ENCODE measurements at regions not wholly inside any gene's neighbourhood (a gene's known extent, or its start where the extent isn't known, plus 50 kb on each side); places are given as distances from the start of the nearest gene placed in this dataset.

DNA sequence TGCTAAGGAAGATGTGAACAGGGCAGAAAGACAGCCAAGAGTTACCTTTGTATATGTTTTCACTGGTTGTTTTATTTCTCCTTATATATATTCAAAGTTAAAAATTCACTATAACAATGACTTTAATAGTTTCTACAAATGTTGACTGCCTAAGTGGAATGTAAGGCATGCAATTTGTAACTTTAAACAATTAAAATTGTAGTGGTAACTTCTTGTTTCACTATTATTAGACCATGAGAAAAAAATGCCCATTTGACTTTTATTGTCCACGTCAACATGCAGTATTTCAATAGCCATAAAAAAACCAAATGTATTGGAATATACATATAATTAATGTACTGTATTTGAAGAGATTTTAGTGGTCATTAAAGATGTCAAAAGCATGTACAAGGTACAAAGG lies 340.7 kb upstream of the CBLB start:
- TF ChIP-seq, protein P1, sequence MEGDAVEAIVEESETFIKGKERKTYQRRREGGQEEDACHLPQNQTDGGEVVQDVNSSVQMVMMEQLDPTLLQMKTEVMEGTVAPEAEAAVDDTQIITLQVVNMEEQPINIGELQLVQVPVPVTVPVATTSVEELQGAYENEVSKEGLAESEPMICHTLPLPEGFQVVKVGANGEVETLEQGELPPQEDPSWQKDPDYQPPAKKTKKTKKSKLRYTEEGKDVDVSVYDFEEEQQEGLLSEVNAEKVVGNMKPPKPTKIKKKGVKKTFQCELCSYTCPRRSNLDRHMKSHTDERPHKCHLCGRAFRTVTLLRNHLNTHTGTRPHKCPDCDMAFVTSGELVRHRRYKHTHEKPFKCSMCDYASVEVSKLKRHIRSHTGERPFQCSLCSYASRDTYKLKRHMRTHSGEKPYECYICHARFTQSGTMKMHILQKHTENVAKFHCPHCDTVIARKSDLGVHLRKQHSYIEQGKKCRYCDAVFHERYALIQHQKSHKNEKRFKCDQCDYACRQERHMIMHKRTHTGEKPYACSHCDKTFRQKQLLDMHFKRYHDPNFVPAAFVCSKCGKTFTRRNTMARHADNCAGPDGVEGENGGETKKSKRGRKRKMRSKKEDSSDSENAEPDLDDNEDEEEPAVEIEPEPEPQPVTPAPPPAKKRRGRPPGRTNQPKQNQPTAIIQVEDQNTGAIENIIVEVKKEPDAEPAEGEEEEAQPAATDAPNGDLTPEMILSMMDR (IDR thresholded peaks at IDR 0.05; ENCODE audit: low read length) = no peak
- TF ChIP-seq EZH2 (IDR thresholded peaks at IDR 0.05; ENCODE audit: borderline replicate concordance, low read length) = no peak

All from OCI-LY1 (cell line).